A673 (cell line): ENCODE measurements at regions not wholly inside any gene's neighbourhood (a gene's known extent, or its start where the extent isn't known, plus 50 kb on each side); places are given as distances from the start of the nearest gene placed in this dataset.
"Not testable (repeated sequence)": the region's sequence is repeated elsewhere in the genome, so short reads cannot be mapped to it uniquely, and the experiment has no call there.

Experiments
- EZH2 ChIP-seq: fragments of 200-600 bp; sonication (generic); IDR thresholded peaks from 2 replicates; pipeline ENCODE4 v1.6.1; 2017; ENCODE audit warnings: borderline replicate concordance, low read depth, mild to moderate bottlenecking, mixed read lengths, antibody characterized with exemption, low read length; ENCODE audit not compliant: poor library complexity, severe bottlenecking
- TF ChIP-seq, protein P1 (sequence below): fragments of 300-800, 200-600 bp; sonication (generic); conservative IDR thresholded peaks from 2 replicates; pipeline ENCODE4 v1.5.1; 2017; ENCODE audit warnings: low read depth, mild to moderate bottlenecking, antibody characterized with exemption, low read length, moderate library complexity, mixed read lengths

DNA sequence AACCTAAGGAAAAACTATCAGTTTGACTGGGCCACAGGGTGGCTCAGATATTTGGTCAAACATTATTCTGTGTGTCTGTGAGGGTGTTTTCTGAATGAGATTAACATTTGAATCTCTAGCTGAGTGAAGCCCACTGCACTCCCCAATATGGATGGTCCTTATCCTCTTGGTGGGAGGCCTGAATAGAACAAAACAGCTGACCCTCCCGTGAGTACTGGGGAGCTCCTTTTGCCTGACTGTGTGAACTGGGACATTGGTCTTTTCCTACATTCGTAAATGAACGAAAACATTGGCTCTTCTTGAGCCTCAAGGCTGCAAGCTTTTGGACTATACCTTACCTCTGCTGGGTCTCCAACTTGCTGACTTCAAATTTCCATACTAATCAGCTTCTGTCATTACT, 134.2 kb downstream of the SPATA31A6 start:
- TF ChIP-seq, protein P1, sequence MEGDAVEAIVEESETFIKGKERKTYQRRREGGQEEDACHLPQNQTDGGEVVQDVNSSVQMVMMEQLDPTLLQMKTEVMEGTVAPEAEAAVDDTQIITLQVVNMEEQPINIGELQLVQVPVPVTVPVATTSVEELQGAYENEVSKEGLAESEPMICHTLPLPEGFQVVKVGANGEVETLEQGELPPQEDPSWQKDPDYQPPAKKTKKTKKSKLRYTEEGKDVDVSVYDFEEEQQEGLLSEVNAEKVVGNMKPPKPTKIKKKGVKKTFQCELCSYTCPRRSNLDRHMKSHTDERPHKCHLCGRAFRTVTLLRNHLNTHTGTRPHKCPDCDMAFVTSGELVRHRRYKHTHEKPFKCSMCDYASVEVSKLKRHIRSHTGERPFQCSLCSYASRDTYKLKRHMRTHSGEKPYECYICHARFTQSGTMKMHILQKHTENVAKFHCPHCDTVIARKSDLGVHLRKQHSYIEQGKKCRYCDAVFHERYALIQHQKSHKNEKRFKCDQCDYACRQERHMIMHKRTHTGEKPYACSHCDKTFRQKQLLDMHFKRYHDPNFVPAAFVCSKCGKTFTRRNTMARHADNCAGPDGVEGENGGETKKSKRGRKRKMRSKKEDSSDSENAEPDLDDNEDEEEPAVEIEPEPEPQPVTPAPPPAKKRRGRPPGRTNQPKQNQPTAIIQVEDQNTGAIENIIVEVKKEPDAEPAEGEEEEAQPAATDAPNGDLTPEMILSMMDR: not testable (repeated sequence)
- TF ChIP-seq EZH2: not testable (repeated sequence)
